GM19468 (cell line): ENCODE measurements at regions not wholly inside any gene's neighbourhood (a gene's known extent, or its start where the extent isn't known, plus 50 kb on each side); places are given as distances from the start of the nearest gene placed in this dataset.
A peak's percentile ranks its signal among the peaks of the same experiment; 100 is the strongest.
"Not testable (repeated sequence)": the region's sequence is repeated elsewhere in the genome, so short reads cannot be mapped to it uniquely, and the experiment has no call there.

Source experiments
- ATAC-seq: cut with Tn5 transposase; IDR thresholded peaks from one replicate; pipeline ENCODE4 v1.9.1; 2021; ENCODE audit warnings: mild to moderate bottlenecking, moderate library complexity, moderate number of reproducible peaks; ENCODE audit not compliant: unreplicated experiment; ENCODE audit errors: extremely low read depth

GRCh38 chr16:29111421-29111820 lies 126.6 kb downstream of the LAT start:
- no peak for ATAC-seq

GRCh38 chr16:29108625-29109169 lies 123.8 kb downstream of the LAT start:
- not testable (repeated sequence) for ATAC-seq

DNA sequence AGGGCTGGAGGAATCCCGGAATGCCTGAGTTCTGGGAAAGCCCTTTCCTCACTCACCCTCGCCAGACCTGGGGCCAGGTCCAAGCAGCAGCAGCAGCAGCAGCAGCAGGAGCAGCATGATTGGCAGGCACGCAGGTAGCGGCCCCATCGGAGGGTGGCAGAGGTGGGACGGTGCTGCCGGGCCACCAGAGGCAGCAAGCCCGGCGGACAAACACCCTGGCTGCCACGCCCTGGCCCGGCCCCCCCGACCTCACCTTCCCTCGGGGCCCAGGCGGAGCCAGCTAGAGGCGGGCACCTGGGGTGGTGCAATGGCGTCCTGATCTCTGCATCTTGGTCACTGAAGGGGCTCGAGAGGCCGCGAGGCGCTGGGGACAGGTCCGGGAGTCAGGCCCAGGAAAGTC lies 122.4 kb downstream of the LAT start:
- ATAC-seq, result no peak

GRCh38 chr16:29106259-29106908 lies 121.5 kb downstream of the LAT start:
- not testable (repeated sequence) for ATAC-seq

- not testable (repeated sequence) for ATAC-seq
Measured at GRCh38 chr16:29104600-29104999, 119.7 kb downstream of the LAT start.

DNA sequence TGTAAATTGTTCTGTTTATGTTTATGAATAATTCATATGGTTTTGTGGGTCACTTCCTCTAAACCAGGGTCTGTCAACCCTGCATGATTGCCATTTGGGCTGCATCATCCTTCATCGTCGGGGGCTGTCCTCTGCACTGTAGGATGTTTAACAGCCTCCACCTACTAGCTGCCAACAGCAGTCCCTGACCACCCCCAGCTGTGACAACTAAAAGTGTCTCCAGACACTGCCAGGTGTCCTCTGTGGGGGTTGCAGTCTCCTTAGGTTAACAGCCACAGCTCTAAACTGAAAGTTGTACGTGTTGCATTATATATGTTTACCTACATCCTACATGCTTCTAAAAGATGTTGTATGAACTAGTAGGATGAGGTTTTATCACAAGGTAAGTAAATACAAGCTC lies 113.1 kb downstream of the LAT start:
- ATAC-seq, result not testable (repeated sequence)

DNA sequence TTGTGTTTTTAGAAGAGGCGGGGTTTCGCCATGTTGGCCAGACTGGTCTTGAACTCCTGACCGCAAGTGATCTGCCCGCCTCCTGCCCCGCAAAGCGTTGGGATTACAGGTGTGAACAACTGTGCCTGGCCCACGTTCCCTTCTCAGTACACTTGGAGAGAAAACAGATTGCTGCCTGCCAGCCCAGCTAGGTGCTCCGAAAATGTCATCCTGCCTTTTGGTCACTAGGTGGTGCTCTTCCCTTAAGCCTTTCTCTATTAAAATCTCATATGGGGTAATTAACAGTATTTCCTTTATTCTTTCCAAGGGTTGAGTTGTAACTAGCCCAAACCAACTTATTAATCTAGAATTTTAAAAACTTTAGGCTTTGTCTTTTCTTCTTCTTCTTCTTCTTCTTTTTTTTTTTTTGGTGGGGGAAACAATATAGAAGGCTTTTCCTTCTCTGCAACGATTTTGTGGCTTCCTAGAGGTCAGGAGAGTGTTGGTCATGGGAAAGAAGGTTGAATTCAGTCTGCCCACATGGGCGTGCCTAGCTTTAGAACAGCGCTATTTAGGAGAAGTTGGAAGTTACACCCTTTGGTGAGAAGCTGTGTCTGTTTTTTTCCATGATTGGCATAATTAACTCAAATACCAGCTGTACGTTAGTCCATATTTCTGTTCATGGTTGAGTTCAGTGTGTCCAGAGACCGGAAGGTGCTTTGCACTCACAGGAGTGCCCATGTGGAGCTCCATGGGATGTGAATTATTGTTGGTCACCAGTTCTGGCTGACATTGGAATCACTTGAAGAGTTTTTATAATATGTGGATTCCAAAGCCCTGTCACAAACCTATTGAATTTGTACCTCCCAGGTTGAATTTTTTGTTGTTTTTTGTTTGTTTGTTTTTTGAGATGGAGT lies 110.1 kb downstream of the LAT start:
- not testable (repeated sequence) for ATAC-seq

DNA sequence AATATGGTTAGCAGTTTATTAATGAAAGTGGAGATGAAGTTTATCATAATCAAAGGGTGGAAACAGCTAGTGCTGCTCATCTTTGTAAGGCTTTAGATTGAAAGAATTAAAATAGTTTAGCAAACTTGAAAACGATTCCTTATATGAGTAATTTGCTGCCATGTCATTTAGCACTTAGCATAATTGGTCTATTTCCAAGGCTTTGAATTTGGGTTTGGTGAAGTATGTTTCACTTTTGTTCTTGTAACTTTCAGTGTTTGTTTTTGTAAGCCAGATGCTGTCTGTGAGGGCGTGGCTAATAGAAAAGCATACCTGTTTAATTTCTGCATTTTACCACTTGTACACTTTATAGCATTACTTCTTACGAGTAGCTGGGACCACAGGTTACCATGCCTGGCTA lies 109.5 kb downstream of the LAT start:
- not testable (repeated sequence) for ATAC-seq

DNA sequence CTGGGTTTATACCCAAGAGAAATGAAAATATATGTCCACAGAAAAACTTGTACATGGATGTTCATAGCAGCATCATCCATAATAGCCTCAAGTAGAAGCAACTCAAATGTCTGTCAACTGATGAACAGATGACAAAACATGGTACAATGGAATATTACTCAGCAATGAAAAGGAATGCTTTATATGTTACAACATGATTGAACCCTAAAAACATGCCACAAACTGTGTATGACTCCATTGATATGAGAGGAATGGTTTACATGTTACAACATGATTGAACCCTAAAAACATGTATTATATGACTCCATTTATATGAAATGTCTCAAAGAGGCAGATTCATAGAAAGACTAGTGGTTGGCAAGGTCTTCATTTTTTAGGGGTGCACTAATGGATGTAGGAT lies 104.8 kb downstream of the LAT start:
- not testable (repeated sequence) for ATAC-seq

DNA sequence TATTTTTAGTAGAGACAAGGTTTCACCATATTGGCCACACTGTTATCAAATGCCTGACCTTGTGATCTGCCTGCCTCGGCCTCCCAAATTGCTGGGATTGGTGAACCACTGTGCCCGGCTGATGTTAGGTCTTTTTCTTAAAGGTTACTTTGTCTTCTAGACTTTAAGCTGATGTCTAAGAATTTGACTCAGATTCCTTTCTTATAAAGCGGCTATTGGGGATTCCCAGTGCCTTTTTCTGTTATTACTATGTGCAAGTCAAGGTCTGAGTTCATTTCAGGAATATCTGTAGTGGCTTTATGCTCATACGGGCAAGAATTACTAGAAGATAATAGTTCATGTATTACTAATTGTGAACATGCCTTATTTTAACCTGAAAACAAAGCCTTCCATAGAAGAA lies 102.8 kb downstream of the LAT start:
- not testable (repeated sequence) for ATAC-seq

DNA sequence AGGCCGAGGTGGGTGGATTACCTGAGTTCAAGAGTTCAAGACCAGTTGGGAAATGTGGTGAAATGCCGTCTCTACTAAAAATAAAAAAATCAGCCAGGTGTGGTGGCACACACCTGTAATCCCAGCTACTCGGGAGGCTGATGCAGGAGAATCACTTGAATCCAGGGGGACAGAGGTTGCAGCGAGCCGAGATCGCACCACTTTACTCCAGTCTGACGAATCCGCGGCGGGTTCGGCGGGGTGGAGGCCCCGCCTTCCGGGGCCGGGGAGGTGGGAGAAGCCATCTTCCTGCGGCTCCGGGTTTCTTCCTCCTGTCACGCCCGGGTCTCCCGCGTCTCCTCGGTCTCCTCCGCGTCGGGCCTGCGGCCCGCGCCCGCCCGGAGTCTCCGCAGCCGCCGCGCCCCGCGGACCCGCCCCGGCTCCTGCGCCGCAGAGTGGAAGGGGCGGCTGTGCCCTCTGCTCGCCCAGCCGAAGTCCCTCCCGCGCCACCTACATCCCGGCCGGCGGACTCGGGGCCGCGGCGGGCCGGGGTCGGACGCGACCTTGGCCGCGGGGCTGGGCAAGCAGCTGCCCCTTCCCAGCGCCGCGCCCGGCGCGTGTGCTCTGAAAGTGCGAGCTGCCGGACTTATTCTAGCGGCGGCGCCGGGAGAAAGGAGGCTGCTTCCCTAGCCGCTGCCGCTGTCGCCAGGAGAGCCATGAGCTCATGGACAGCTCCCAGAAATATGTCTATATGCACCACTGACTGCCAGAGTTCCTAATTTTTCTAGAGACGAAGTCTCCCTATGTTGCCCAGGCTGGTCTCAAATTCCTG lies 97.2 kb downstream of the LAT start:
- ATAC-seq, result not testable (repeated sequence)

DNA sequence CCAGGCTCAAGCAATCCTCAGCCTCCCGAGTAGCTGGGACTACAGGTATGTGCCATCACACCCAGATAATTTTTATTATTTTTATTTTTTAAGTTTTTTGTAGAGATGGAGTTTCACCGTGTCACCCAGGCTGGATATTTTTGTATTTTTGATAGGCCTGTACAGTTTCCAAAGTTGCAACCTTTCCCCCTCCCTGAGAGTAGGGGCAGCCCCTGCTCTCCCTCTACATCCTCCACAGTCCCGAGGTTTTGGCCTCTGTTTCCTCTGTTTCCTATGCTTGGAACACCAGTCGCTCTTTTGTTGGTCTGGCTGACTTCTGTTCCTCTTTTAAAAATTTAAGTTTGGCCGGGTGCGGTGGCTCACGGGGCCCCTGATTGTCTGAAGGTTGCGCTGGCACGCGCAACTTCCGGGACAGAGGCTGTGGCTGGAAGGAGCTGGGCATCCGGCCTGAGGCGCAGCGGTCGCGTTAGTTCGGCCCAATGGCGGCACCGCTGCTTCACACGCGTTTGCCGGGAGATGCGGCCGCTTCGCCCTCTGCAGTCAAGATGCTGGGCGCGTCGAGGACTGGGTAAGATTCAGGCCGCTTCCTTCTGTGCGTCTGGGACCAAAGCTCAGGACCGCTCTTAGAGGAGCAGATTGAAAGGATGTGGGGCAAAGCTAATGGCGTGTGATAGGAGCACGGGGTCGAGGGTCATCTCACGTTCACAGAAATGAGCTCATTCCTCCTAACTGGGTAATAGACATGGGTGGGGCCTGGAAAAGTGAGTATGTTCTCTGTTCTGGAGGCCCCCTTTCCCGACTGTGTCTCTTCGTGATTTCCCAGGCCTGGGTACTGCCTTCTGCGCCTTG lies 89.9 kb downstream of the LAT start:
- peak; percentile 68 for ATAC-seq

- ATAC-seq, result not testable (repeated sequence)
Measured at GRCh38 chr16:29062235-29062634, 77.4 kb downstream of the LAT start.

DNA sequence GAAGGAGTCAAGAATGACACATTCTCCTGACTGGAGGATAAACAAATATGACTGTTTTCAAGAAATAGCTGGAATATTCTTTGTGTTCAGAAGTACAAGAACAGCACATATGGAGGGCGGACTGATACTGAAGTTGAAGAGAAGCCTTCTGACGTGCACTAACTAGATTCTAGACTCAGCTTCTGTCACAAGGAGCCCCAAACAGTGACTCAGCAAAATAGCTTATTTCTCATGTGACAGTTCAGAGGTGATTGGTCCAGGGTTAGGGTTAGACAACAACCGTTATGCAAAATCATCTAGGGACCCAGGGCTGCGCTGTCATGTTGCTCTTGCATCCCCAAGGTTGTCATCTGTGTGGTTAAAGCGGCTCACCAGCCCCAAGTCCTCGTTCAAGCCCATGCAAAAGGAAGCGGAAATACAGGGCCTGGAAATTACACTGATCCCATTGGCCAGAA lies 76.6 kb downstream of the LAT start:
- ATAC-seq, result not testable (repeated sequence)

DNA sequence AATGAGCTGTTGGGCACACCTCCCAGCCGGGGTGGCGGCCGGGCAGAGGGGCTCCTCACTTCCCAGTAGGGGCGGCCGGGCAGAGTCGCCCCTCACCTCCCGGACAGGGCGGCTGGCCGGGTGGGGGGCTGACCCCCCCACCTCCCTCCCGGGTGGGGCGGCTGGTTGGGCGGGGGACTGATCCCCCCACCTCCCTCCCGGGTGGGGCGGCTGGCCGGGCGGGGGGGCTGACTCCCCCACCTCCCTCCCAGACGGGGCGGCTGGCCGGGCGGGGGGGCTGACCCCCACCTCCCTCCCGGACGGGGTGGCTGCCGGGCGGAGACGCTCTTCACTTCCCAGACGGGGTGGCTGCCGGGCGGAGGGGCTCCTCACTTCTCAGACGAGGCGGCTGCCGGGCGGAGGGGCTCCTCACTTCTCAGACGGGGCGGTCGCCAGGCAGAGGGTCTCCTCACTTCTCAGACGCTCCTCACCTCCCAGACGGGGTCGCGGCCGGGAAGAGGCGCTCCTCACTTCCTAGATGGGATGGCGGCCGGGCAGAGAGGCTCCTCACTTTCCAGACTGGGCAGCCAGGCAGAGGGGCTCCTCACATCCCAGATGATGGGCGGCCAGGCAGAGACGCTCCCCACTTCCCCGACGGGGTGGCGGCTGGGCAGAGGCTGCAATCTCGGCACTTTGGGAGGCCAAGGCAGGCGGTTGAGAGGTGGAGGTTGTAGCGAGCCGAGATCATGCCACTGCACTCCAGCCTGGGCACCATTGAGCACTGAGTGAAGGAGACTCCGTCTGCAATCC lies 75.4 kb downstream of the LAT start:
- ATAC-seq, result not testable (repeated sequence)

DNA sequence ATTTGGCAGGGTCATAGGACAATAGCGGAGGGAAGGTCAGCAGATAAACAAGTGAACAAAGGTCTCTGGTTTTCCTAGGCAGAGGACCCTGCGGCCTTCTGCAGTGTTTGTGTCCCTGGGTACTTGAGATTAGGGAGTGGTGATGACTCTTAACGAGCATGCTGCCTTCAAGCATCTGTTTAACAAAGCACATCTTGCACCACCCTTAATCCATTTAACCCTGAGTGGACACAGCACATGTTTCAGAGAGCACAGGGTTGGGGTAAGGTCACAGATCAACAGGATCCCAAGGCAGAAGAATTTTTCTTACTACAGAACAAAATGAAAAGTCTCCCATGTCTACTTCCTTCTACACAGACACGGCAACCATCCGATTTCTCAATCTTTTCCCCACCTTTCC lies 74.7 kb downstream of the LAT start:
- not testable (repeated sequence) for ATAC-seq
